Mesothelial cell of epicardium (in vitro differentiated cells): ENCODE measurements at regions not wholly inside any gene's neighbourhood (a gene's known extent, or its start where the extent isn't known, plus 50 kb on each side); places are given as distances from the start of the nearest gene placed in this dataset.
"Not testable (repeated sequence)": the region's sequence is repeated elsewhere in the genome, so short reads cannot be mapped to it uniquely, and the experiment has no call there.

Source experiments
- DNase-seq, 2 experiments: peaks; one replicate each; pipeline ENCODE4 v3.0.0; 2021; ENCODE audit warnings: low spot score in 2 of 2; ENCODE audit not compliant: unreplicated experiment in 2 of 2
- H3K27ac Mint-ChIP-seq: 2 replicates; pipeline ENCODE4 v1.8.0; 2021; ENCODE audit warnings: mixed read lengths
- H3K27me3 Mint-ChIP-seq: 2 replicates; pipeline ENCODE4 v1.8.0; 2021; ENCODE audit warnings: low read depth, mixed read lengths
- H3K36me3 Mint-ChIP-seq: 2 replicates; pipeline ENCODE4 v1.8.0; 2021; ENCODE audit warnings: mixed read lengths
- H3K4me1 Mint-ChIP-seq: 2 replicates; pipeline ENCODE4 v1.8.0; 2021; ENCODE audit warnings: mixed read lengths
- H3K4me3 Mint-ChIP-seq: 2 replicates; pipeline ENCODE4 v1.8.0; 2021; ENCODE audit warnings: mild to moderate bottlenecking, moderate library complexity, mixed read lengths
- H3K9me3 Mint-ChIP-seq: 2 replicates; pipeline ENCODE4 v1.8.0; 2021; ENCODE audit warnings: mixed read lengths
- TF ChIP-seq, protein P1 (sequence below): fragments of 200-600 bp; sonication (generic); IDR thresholded peaks from one replicate; pipeline ENCODE4 v1.5.0; 2021; ENCODE audit warnings: antibody characterized with exemption; ENCODE audit not compliant: unreplicated experiment

GRCh38 chr12:105523164-105524057 lies 192.9 kb downstream of the C12orf75 start:
- Mint-ChIP-seq H3K27me3 (no peaks in the 10 kb centered on the region), H3K4me3 (no peak overlapping the region), H3K27ac (peak overlapping the region; percentile 96), H3K4me1 (peaks cover 39% of the 10 kb centered on the region), H3K36me3 (peaks cover 5% of the 10 kb centered on the region), H3K9me3 (peaks cover 8% of the 10 kb centered on the region)
- DNase-seq, result peak; percentile 66 to 82
- TF ChIP-seq, protein P1, sequence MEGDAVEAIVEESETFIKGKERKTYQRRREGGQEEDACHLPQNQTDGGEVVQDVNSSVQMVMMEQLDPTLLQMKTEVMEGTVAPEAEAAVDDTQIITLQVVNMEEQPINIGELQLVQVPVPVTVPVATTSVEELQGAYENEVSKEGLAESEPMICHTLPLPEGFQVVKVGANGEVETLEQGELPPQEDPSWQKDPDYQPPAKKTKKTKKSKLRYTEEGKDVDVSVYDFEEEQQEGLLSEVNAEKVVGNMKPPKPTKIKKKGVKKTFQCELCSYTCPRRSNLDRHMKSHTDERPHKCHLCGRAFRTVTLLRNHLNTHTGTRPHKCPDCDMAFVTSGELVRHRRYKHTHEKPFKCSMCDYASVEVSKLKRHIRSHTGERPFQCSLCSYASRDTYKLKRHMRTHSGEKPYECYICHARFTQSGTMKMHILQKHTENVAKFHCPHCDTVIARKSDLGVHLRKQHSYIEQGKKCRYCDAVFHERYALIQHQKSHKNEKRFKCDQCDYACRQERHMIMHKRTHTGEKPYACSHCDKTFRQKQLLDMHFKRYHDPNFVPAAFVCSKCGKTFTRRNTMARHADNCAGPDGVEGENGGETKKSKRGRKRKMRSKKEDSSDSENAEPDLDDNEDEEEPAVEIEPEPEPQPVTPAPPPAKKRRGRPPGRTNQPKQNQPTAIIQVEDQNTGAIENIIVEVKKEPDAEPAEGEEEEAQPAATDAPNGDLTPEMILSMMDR, result no peak

GRCh38 chr12:105524961-105525360 lies 194.5 kb downstream of the C12orf75 start:
- no peak overlapping the region for H3K4me3 Mint-ChIP-seq
- no peaks in the 10 kb centered on the region for H3K27me3 Mint-ChIP-seq
- peaks cover 2% of the 10 kb centered on the region for H3K36me3 Mint-ChIP-seq
- H3K4me1 Mint-ChIP-seq, result peaks cover 39% of the 10 kb centered on the region
- peaks cover 2% of the 10 kb centered on the region for H3K9me3 Mint-ChIP-seq
- H3K27ac Mint-ChIP-seq, result peak overlapping the region; percentile 19
- TF ChIP-seq, protein P1, result no peak
- no peak for DNase-seq

DNA sequence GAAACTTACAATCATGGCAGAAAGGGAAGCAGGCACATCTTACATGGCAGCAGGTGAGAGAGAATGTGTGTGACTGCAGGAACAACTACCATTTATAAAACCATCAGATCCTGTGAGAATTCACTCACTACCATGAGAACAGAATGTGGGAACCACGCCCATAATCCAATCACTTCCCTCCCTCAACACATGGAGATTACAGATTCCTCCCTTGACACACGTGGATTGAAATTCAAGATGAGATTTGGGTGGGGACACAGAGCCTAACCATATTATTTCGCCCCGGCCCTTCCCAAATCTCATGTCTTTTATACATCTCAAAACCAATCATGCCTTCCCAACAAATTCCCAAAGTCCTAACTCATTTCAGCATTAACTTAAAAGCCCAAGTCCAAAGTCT lies 203.6 kb downstream of the C12orf75 start:
- Mint-ChIP-seq H3K4me1 (no peaks in the 10 kb centered on the region), H3K27me3 (no peaks in the 10 kb centered on the region), H3K9me3 (peaks cover 39% of the 10 kb centered on the region), H3K36me3 (peaks cover 11% of the 10 kb centered on the region), H3K27ac (no peak overlapping the region), H3K4me3 (no peak overlapping the region)
- TF ChIP-seq, protein P1, result no peak
- DNase-seq, result no peak

DNA sequence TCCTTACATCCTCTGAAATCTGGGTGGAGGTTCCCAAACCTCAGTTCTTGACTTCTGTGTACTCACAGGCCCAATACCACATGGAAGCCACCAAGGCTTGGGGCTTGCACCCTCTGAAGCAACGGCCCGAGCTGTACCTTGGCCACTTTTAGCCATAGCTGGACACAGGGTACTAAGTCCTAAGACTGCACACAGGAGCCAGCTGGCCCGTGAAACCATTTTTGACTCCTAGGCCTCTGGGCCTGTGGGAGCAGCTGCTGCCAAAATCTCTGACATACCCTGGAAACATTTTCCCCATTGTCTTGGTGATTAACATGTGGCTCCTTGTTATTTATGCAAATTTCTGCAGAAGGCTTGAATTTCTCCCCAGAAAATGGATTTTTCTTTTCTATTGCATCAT lies 204.5 kb downstream of the C12orf75 start:
- not testable (repeated sequence) for H3K27ac Mint-ChIP-seq, DNase-seq, H3K4me3 Mint-ChIP-seq, H3K4me1 Mint-ChIP-seq, H3K27me3 Mint-ChIP-seq
- Mint-ChIP-seq H3K9me3 (peaks cover 39% of the 10 kb centered on the region), H3K36me3 (peaks cover 11% of the 10 kb centered on the region)

DNA sequence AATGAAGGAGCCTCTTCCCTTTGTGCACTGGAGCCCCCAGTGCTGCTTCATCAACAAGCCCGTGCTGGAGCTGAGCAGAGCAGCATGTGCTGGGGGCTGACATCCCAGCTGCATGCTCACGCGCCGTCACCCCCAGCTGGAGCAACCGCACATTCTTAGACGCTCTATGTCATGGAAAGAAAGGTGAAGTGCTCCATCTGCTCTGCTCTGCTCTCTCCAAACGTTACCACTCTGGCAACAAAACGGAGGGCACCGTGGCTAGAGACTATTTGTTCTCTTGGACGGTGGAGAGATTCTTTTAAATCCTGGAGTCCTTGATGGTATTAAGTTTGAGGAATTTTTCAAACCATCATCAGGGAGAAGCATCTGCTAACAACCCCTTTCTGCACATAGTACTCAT lies 208.4 kb downstream of the C12orf75 start:
- no peak for DNase-seq
- H3K27me3 Mint-ChIP-seq, result no peaks in the 10 kb centered on the region
- H3K4me3 Mint-ChIP-seq, result no peak overlapping the region
- no peak overlapping the region for H3K27ac Mint-ChIP-seq
- peaks cover 35% of the 10 kb centered on the region for H3K9me3 Mint-ChIP-seq
- TF ChIP-seq, protein P1, result no peak
- H3K4me1 Mint-ChIP-seq, result no peaks in the 10 kb centered on the region
- H3K36me3 Mint-ChIP-seq, result peaks cover 10% of the 10 kb centered on the region

- H3K4me1 Mint-ChIP-seq, result no peaks in the 10 kb centered on the region
- no peaks in the 10 kb centered on the region for H3K27me3 Mint-ChIP-seq
- TF ChIP-seq, protein P1, result no peak
- no peak for DNase-seq
- peaks cover 32% of the 10 kb centered on the region for H3K9me3 Mint-ChIP-seq
- H3K4me3 Mint-ChIP-seq, result no peak overlapping the region
- H3K27ac Mint-ChIP-seq, result no peak overlapping the region
- peaks cover 8% of the 10 kb centered on the region for H3K36me3 Mint-ChIP-seq
Observed at GRCh38 chr12:105539735-105540134, 209.2 kb downstream of the C12orf75 start.
